HepG2 (cell line): ENCODE measurements at regions not wholly inside any gene's neighbourhood (a gene's known extent, or its start where the extent isn't known, plus 50 kb on each side); places are given as distances from the start of the nearest gene placed in this dataset.

ENCODE experiments used
- ATAC-seq: fragments of 200-7000 bp; cut with Tn5 transposase; 3 replicates; pipeline ENCODE4 v1.9.1; 2020; ENCODE audit warnings: mild to moderate bottlenecking, moderate library complexity
- BruUV-seq: library from RNA; stranded (reverse); fragments of 400-500 nt; replicated peaks from 2 replicates; lab custom pipeline; 2021; lab: Mats Ljungman, UMichigan
- CTCF ChIA-PET: fragments of 300-600 bp; formaldehyde crosslinking; extraction: SDS; loops from one replicate; lab custom pipeline; 2021; ENCODE audit warnings: low total read pairs, inconsistent platforms, low intra/inter-chr PET ratio; lab: Yijun Ruan, JAX
- POLR2A ChIA-PET: fragments of 350-600 bp; sonication (Branson Sonifier 250); formaldehyde crosslinking; loops from one replicate; lab custom pipeline; 2020; ENCODE audit warnings: antibody characterized with exemption, inconsistent platforms; lab: Yijun Ruan, JAX
- DNase-seq: peaks from one replicate; pipeline ENCODE4 v3.0.0-alpha.2; 2015; ENCODE audit warnings: low spot score
- FAIRE-seq: peaks from 3 replicates; lab custom pipeline; 2011; peaks lifted over from hg19 to GRCh38; lab: Jason Lieb, UNC
- H2AFZ ChIP-seq: one replicate; pipeline ENCODE4 v1.6.1; 2011; ENCODE audit warnings: low read length, inconsistent platforms
- H3K27ac ChIP-seq: fragments of 300-600 bp; 3 replicates; pipeline ENCODE4 v1.8.0; 2011; ENCODE audit warnings: mixed run types, mild to moderate bottlenecking, mixed read lengths, low read length, inconsistent platforms; ENCODE audit not compliant: insufficient read depth; ENCODE audit errors: extremely low read length
- H3K27me3 ChIP-seq, 2 experiments: fragments of 200-600 bp in 1 of 2; 2 replicates in 1 of 2; 3 replicates in 1 of 2; pipeline versions ENCODE4 v1.6.0 to v1.8.0; 2011; ENCODE audit warnings: low read length in 2 of 2, mild to moderate bottlenecking in 2 of 2, moderate library complexity in 2 of 2, inconsistent platforms in 1 of 2; ENCODE audit not compliant: insufficient read depth in 2 of 2, control insufficient read depth in 1 of 2
- H3K36me3 ChIP-seq, 2 experiments: fragments of 200-600 bp in 1 of 2; replicated peaks in 1 of 2; 2 replicates in 1 of 2; 3 replicates in 1 of 2; pipeline versions ENCODE4 v1.5.1 to v1.8.0; 2011; ENCODE audit warnings: low read length in 2 of 2, inconsistent platforms in 1 of 2; ENCODE audit not compliant: insufficient read depth in 2 of 2, control insufficient read depth in 1 of 2
- H3K4me1 ChIP-seq: 2 replicates; pipeline ENCODE4 v1.5.1; 2012; ENCODE audit warnings: low read length, inconsistent platforms; ENCODE audit not compliant: insufficient read depth
- H3K4me2 ChIP-seq: 2 replicates; pipeline ENCODE4 v1.6.0; 2011; ENCODE audit warnings: low read depth, low read length, inconsistent platforms
- H3K4me3 ChIP-seq, 3 experiments: fragments of 200-600 bp in 1 of 3; sonication (generic), shearing (Covaris generic) in 1 of 3; replicated peaks in 1 of 3; 2 replicates each; pipeline ENCODE4 v1.5.1; 2011 to 2016; ENCODE audit warnings: low read length in 3 of 3, inconsistent platforms in 2 of 3, low read depth in 2 of 3, mild to moderate bottlenecking in 2 of 3, control low read depth in 1 of 3, mixed read lengths in 1 of 3; ENCODE audit not compliant: insufficient read depth in 1 of 3
- H3K79me2 ChIP-seq: one replicate; pipeline ENCODE4 v1.6.1; 2011; ENCODE audit warnings: low read length, inconsistent platforms; ENCODE audit not compliant: insufficient read depth
- H3K9ac ChIP-seq: 2 replicates; pipeline ENCODE4 v1.6.0; 2011; ENCODE audit warnings: mild to moderate bottlenecking, low read depth, low read length, inconsistent platforms; ENCODE audit not compliant: insufficient read depth
- H3K9me3 ChIP-seq: 2 replicates; pipeline ENCODE4 v1.5.1; 2012; ENCODE audit warnings: mild to moderate bottlenecking, low read length
- H4K20me1 ChIP-seq: 2 replicates; pipeline ENCODE4 v1.6.0; 2011; ENCODE audit warnings: inconsistent platforms, mild to moderate bottlenecking, low read length, moderate library complexity; ENCODE audit not compliant: insufficient read depth
- ARID3A ChIP-seq: IDR thresholded peaks from 2 replicates; pipeline ENCODE4 v1.6.1; 2012; ENCODE audit warnings: low read depth, low read length, improper control_type of control experiment
- CENPT ChIP-seq: sonication (generic); formaldehyde crosslinking; IDR thresholded peaks from 2 replicates; pipeline ENCODE4 v1.8.0; 2022; ENCODE audit warnings: low read depth, mild to moderate bottlenecking, moderate library complexity, missing genetic modification reagents
- GATAD2A ChIP-seq: IDR thresholded peaks from 2 replicates; pipeline ENCODE4 v1.6.1; 2016
- MED13 ChIP-seq: sonication (generic); formaldehyde crosslinking; IDR thresholded peaks from 2 replicates; pipeline ENCODE4 v1.5.0; 2020; ENCODE audit warnings: missing genetic modification reagents
- NKX3-1 ChIP-seq: sonication (generic); formaldehyde crosslinking; IDR thresholded peaks from 2 replicates; pipeline ENCODE4 v1.5.0; 2020; ENCODE audit warnings: missing genetic modification reagents
- NPAS2 ChIP-seq: sonication (generic); formaldehyde crosslinking; IDR thresholded peaks from 2 replicates; pipeline ENCODE4 v1.8.0; 2022; ENCODE audit warnings: mild to moderate bottlenecking, missing genetic modification reagents, borderline replicate concordance
- PRPF4 ChIP-seq: fragments of 200-400 bp; formaldehyde crosslinking; IDR thresholded peaks from 2 replicates; pipeline ENCODE4 v1.6.1; 2016; ENCODE audit warnings: low read length, low read depth; ENCODE audit not compliant: poor library complexity, severe bottlenecking
- SOX13 ChIP-seq, 3 experiments: fragments of 450-650 bp in 1 of 3; sonication (generic) in 1 of 3; formaldehyde crosslinking in 1 of 3; IDR thresholded peaks in 2 of 3; conservative IDR thresholded peaks in 1 of 3; 2 replicates each; pipeline versions ENCODE4 v1.5.0 to v1.6.1; 2016 to 2020; ENCODE audit warnings: antibody characterized with exemption in 1 of 3, mild to moderate bottlenecking in 1 of 3, missing compliant biosample characterization in 1 of 3, missing genetic modification reagents in 1 of 3, moderate library complexity in 1 of 3
- ZBTB34 ChIP-seq: sonication (generic); formaldehyde crosslinking; IDR thresholded peaks from 2 replicates; pipeline ENCODE4 v1.8.0; 2022; ENCODE audit warnings: mild to moderate bottlenecking, missing genetic modification reagents
- ZNF20 ChIP-seq: sonication (generic); formaldehyde crosslinking; IDR thresholded peaks from 2 replicates; pipeline ENCODE4 v1.4.0; 2020; ENCODE audit warnings: mild to moderate bottlenecking, moderate library complexity, missing genetic modification reagents
- ZNF225 ChIP-seq: sonication (generic); formaldehyde crosslinking; IDR thresholded peaks from 2 replicates; pipeline ENCODE4 v1.4.0; 2020; ENCODE audit warnings: mild to moderate bottlenecking, missing genetic modification reagents
- ZNF354B ChIP-seq: sonication (generic); formaldehyde crosslinking; IDR thresholded peaks from 2 replicates; pipeline ENCODE4 v1.8.0; 2022; ENCODE audit warnings: mild to moderate bottlenecking, missing genetic modification reagents
- ZNF414 ChIP-seq: sonication (generic); formaldehyde crosslinking; IDR thresholded peaks from 2 replicates; pipeline ENCODE4 v1.5.0; 2020; ENCODE audit warnings: missing genetic modification reagents
- ZNF598 ChIP-seq: sonication (generic); formaldehyde crosslinking; IDR thresholded peaks from 2 replicates; pipeline ENCODE4 v1.5.1; 2020; ENCODE audit warnings: mild to moderate bottlenecking, missing genetic modification reagents, borderline replicate concordance
- ZSCAN31 ChIP-seq: sonication (generic); formaldehyde crosslinking; IDR thresholded peaks from 2 replicates; pipeline ENCODE4 v1.5.0; 2020; ENCODE audit warnings: low read depth, mild to moderate bottlenecking, missing genetic modification reagents
- WGBS: methylation state at CpG from one replicate; pipeline ENCODE4 v1.1.6; 2017; ENCODE audit warnings: low lambda C conversion rate; 5-methylcytosine and 5-hydroxymethylcytosine counted together
- in situ Hi-C: cut with HindIII; loops from 2 replicates; pipeline ENCODE4 v1.10.0; 2017; ENCODE audit warnings: low pct_unique_long_range_greater_than_20kb; ENCODE audit not compliant: extremely low pct_ligation_motif_present
- intact Hi-C: fragments of 100-400 bp; cut with micrococcal nuclease; formaldehyde crosslinking; loops from one replicate; pipeline ENCODE4 v1.10.0; 2022; ENCODE audit not compliant: unreplicated experiment

GRCh38 chr13:68996668-68997025 lies 1111.0 kb upstream of the ATXN8OS start:
- Histone ChIP-seq H3K9me3 (peaks cover 13% of the 10 kb centered on the region; the same call in 1 of the 2 replicates), H3K4me1 (no peaks in the 10 kb centered on the region), H3K27ac (no peak overlapping the region), H3K4me2 (no peak overlapping the region), H3K36me3 (no peaks in the 10 kb centered on the region), H3K79me2 (no peaks in the 10 kb centered on the region), H4K20me1 (no peaks in the 10 kb centered on the region), H3K27me3 (no peaks in the 10 kb centered on the region), H3K4me3 (no peak overlapping the region), H2AFZ (no peak overlapping the region), H3K9ac (no peak overlapping the region)
- ChIA-PET CTCF (no interaction called here), POLR2A (no interaction called here)
- in situ Hi-C loops: no loop called here
- TF ChIP-seq NPAS2 (CRISPR knock-in tag) (no peak), GATAD2A (CRISPR knock-in tag) (no peak)
- no TSS peak for BruUV-seq
- intact Hi-C loops: no loop called here
- FAIRE-seq (no peak), DNase-seq (no peak), ATAC-seq (no peak)

GRCh38 chr13:68995972-68996667 lies 1111.5 kb upstream of the ATXN8OS start:
- Histone ChIP-seq H3K36me3 (no peaks in the 10 kb centered on the region), H4K20me1 (no peaks in the 10 kb centered on the region), H2AFZ (no peak overlapping the region), H3K4me3 (no peak overlapping the region), H3K9me3 (peaks cover 7% of the 10 kb centered on the region; the same call in 1 of the 2 replicates), H3K79me2 (no peaks in the 10 kb centered on the region), H3K27me3 (no peaks in the 10 kb centered on the region), H3K9ac (no peak overlapping the region), H3K4me2 (no peak overlapping the region), H3K4me1 (no peaks in the 10 kb centered on the region), H3K27ac (no peak overlapping the region)
- FAIRE-seq (no peak), DNase-seq (no peak), ATAC-seq (no peak)
- in situ Hi-C loops (no loop called here), intact Hi-C loops (no loop called here)
- no TSS peak for BruUV-seq
- ChIA-PET POLR2A (no interaction called here), CTCF (no interaction called here)
- 1% methylated on average over 3 of the region's 3 CpGs for WGBS
- no peak for TF ChIP-seq SOX13 (IDR thresholded peaks at IDR 0.05)
- TF ChIP-seq SOX13 (CRISPR knock-in tag; conservative IDR thresholded peaks at IDR 0.05 in 1 of 2, IDR thresholded peaks at IDR 0.05 in 1 of 2): no peak
- TF ChIP-seq ARID3A: no peak
- no peak for TF ChIP-seq ZNF225
- TF ChIP-seq MED13 (CRISPR knock-in tag): no peak
- TF ChIP-seq ZNF598 (CRISPR knock-in tag): no peak
- no peak for TF ChIP-seq ZNF414 (CRISPR knock-in tag)
- no peak for TF ChIP-seq ZNF354B (CRISPR knock-in tag)
- no peak for TF ChIP-seq ZNF20
- TF ChIP-seq CENPT (CRISPR knock-in tag): no peak
- no peak for TF ChIP-seq ZSCAN31
- no peak for TF ChIP-seq ZBTB34 (CRISPR knock-in tag)
- TF ChIP-seq NKX3-1: no peak
- no peak for TF ChIP-seq PRPF4
